Stimulated activated CD4-positive, alpha-beta T cell treated with anti-CD3 and anti-CD28 coated beads, Interleukin-1b, Interleukin-23, amount 100 ng/mL, for 4 hours (primary cell): ENCODE measurements at regions not wholly inside any gene's neighbourhood (a gene's known extent, or its start where the extent isn't known, plus 50 kb on each side); places are given as distances from the start of the nearest gene placed in this dataset.
"Not testable (repeated sequence)": the region's sequence is repeated elsewhere in the genome, so short reads cannot be mapped to it uniquely, and the experiment has no call there.

Experiments used
- DNase-seq, 2 donors: peaks; one replicate each; pipeline ENCODE4 v3.0.0-alpha.2; 2020; ENCODE audit warnings: low read depth in 2 of 2

DNA sequence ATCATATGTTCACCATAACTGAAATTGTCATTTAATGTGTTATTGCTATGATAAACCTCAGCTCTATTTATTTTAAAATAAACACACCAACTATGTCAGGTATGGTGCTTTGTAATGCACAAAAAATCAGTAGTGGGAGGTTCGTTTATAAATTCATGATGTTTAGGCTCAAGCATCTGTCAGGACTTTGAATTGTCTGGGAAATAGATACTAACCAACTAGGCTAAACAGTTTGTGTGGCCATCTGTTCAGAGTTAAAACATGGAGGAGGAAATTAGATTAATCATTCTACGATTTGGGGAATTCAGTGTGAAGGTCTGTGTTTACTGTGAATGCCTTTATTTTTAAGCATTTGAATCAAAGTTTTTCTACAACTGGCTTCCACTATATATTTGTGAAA is 212.6 kb upstream of the FZD8 start:
- no peak for DNase-seq

DNA sequence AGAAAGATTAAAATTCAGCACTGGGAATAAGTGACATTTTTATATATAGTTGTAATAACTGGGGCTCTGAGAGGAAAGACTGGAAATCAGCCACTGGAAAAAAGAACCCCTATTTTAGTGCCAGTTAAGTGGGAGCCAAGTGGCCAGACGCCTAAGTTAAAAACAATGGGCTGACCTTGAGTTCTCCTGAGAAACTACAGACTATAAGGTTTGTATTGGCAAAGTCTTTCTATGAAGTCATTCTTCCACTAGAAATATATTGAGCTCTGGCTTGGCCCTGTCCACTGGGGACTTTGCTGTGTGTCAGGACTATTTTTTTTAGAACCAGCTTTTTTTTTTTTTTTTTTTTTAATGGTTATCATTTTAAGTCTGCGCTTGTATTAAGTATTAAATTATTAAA is 210.6 kb upstream of the FZD8 start:
- no peak for DNase-seq

- no peak for DNase-seq
Measured at GRCh38 chr10:35848412-35848811, 206.3 kb upstream of the FZD8 start.

- no peak for DNase-seq
Measured at GRCh38 chr10:35844686-35845085, 202.6 kb upstream of the FZD8 start.

- DNase-seq, result no peak
Measured at GRCh38 chr10:35843524-35844181, 201.6 kb upstream of the FZD8 start.

GRCh38 chr10:35838054-35838453 is 196.0 kb upstream of the FZD8 start:
- no peak for DNase-seq

DNA sequence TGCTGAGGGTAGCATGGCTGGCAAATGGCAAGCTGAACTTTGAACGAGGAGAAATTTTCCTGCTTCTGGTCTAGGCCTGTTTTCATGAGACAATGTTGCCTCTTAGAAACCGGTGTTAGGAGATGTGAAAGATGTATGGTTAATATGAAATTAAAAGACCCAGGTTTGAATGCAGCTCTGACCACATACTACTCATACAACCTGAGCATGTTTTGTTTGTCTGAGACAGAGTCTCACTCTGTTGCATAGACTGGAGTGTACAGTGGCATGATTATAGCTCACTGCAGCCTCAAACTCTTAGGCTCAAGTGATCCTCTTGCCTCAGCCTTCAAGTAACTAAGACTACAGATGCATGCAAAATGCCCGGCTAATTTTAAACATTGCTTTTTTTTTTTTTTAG is 193.4 kb upstream of the FZD8 start:
- DNase-seq, result no peak

GRCh38 chr10:35834877-35835494 is 192.9 kb upstream of the FZD8 start:
- no peak for DNase-seq

DNA sequence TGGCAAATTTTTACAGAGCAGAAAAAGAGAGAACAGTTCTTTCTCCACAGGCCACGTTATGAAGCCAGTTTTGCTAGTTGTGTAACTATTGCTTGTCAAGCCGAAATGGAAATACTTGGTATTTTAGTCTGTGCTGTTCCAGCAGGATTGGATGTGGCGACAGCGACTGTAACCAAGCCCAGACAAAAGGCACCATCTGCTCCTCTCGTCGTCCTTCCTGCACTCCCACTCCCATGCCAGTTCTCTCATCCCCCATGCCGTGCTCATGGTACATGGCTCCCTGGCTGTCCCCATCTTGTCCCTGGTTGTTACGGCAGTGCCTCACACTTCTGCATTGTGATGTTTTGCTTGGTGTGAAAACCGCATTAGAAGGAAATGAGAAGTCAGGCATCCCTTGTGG is 185.7 kb upstream of the FZD8 start:
- DNase-seq, result no peak

DNA sequence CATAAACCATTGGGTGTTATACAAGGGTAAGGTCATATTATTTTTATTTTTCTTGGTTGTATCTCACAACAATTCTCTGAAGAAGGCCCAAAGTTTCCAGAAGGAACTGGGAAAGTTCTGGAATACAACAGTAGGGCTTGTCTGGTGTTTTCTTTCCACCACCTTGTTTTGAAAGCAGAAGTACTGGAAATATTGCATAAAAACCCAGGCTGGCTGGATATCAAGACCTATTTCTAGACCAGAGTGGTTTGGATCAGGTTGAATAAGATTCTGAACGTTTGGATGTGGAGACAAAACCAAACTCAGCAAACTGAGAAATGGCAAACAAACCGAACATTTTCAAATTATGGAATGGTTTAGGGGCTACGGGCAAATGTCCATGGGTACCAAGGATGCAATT is 182.6 kb upstream of the FZD8 start:
- DNase-seq, result no peak

GRCh38 chr10:35822316-35822715 is 180.2 kb upstream of the FZD8 start:
- DNase-seq, result no peak

- DNase-seq, result no peak
Measured at GRCh38 chr10:35821339-35821911, 179.3 kb upstream of the FZD8 start.

- no peak for DNase-seq
Measured at GRCh38 chr10:35819736-35820135, 177.6 kb upstream of the FZD8 start.

- no peak for DNase-seq
Measured at GRCh38 chr10:35819011-35819410, 176.9 kb upstream of the FZD8 start.

- not testable (repeated sequence) for DNase-seq
Measured at GRCh38 chr10:35817109-35817508, 175.0 kb upstream of the FZD8 start.

GRCh38 chr10:35813219-35813618 is 171.1 kb upstream of the FZD8 start:
- DNase-seq, result no peak

DNA sequence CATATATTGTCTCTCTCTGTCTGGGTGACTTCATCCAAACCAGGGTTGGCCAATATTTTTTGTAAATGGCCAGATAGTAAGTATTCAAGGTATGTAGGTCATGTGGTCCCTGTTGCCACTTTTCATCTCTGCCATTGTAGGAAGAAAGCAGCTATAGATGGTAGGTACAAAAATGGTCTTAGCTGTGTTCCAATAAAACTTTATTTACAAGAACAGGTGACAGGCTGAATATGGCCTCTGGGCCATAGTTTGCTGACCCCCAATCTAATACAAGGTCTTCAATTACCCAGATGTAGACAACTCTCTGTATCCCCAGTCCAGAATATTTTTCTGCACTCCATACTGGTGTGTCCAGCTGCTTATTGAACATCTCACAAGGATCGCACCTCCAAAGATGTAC is 166.2 kb upstream of the FZD8 start:
- no peak for DNase-seq

- DNase-seq, result no peak
Measured at GRCh38 chr10:35803046-35803445, 160.9 kb upstream of the FZD8 start.

DNA sequence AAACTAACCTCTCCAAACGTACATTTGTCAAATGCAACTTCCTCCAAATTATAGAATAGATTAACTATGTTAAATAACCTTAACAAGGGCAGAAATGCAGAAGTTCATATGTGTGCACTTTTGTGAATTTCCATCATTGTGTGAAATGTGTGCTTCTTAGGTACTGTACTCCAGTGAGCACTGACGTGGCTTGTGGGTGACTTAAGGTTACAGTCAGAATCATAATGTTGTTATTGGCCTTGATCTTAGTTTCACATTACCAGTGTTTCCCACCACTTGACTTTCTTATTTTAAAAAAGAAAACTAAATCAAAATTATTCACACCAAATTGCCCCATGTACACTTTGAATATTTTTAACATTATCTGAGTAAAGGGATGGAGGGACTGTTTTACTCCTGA is 155.1 kb upstream of the FZD8 start:
- DNase-seq, result no peak

DNA sequence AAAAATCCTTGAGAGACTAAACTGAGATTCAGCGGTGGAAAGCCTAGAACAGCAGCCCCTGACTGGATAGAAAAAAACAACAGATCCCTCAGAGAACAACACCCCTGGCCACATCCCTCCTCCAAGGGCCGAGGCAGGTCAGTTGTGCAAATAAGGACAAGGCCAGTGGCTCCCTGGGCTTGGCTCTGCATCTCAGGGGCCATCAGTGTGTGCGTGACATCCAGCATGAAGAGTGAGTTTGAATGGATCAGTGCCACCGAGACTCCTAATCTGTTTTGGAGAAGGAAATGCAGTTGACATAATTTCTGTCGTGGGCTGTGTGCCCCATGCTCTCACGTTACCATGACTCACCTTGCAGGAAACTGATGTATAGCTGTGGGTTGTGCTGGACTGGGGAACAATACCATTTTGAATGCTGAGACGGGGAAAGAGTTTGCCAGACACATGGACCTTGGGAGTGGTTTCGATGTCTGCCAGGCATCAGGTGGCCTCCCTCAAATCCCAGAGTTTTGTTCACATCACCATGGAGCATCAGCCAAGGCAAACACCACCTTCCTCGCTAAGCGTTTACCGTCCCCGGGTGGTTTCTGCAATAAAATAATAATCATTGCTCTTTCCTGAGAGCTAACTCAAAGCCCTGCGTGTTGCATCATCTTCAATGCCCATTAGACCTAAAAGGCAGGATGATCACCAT is 153.2 kb upstream of the FZD8 start:
- DNase-seq, result no peak

DNA sequence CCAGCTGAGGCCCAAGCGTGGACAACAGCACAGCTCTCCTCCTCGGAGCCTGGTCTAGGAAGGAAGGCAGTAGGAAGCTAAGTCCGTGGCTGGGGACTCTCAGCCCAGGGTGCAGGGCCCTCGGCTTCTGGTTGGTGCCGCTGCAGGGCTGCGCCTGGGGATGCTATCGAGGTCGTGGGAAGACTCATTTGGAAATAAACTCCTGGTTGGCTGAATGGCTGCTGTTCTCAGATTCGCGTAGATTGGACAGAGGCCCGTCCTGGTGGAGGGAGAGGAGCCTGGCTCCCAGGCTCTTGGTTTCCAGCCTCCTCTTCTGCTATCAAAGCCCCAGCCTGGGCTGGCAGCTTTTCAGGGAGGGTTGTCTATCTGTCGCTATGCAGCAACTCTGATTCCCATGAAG is 152.6 kb upstream of the FZD8 start:
- DNase-seq, result no peak

DNA sequence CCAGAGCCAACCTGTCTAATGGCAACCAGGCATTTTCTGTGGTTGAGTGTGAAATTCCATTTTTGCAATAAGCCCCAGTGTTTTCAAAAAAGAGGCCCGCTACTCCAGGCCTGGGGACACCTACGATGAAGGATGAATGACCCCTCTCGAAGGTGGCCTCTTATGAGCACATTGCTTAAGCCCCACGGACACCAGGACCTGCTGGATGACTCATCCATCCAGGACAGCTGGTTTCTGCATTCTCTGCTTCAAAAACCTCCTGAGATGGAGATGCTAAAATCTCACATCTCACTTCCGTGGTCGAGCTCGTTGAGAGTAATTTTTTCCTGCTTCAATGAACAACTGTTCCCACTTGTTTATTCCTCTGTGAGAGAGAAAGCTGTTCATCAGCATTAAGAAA is 150.2 kb upstream of the FZD8 start:
- no peak for DNase-seq

- no peak for DNase-seq
Measured at GRCh38 chr10:35789996-35790395, 147.9 kb upstream of the FZD8 start.
